HepG2 (cell line): ENCODE measurements at regions not wholly inside any gene's neighbourhood (a gene's known extent, or its start where the extent isn't known, plus 50 kb on each side); places are given as distances from the start of the nearest gene placed in this dataset.

Experiments
- AKNA ChIP-seq: sonication (generic); formaldehyde crosslinking; IDR thresholded peaks from 2 replicates; pipeline ENCODE4 v1.4.0; 2020; ENCODE audit warnings: missing genetic modification reagents, borderline replicate concordance
- DNMT1 ChIP-seq: sonication (generic); formaldehyde crosslinking; IDR thresholded peaks from 2 replicates; pipeline ENCODE4 v1.5.1; 2020; ENCODE audit warnings: mild to moderate bottlenecking, missing genetic modification reagents
- DNMT3B ChIP-seq: conservative IDR thresholded peaks from 2 replicates; pipeline ENCODE4 v1.6.1; 2016; ENCODE audit warnings: missing biosample characterization, control low read depth
- E2F5 ChIP-seq: sonication (generic); formaldehyde crosslinking; conservative IDR thresholded peaks from 2 replicates; pipeline ENCODE4 v1.4.0; 2020; ENCODE audit warnings: missing genetic modification reagents
- GABPB1 ChIP-seq: IDR thresholded peaks from 2 replicates; pipeline ENCODE4 v1.6.1; 2016; ENCODE audit warnings: mild to moderate bottlenecking, missing genetic modification reagents, moderate library complexity, missing compliant biosample characterization
- NR2F6 ChIP-seq, 2 experiments: IDR thresholded peaks; 2 replicates each; pipeline ENCODE4 v1.6.1; 2016; ENCODE audit warnings: antibody characterized with exemption in 1 of 2, mild to moderate bottlenecking in 1 of 2
- POLR2AphosphoS5 ChIP-seq: IDR thresholded peaks from 2 replicates; pipeline ENCODE4 v1.6.1; 2012; ENCODE audit warnings: low read depth, low read length
- PRDM4 ChIP-seq: sonication (generic); formaldehyde crosslinking; IDR thresholded peaks from 2 replicates; pipeline ENCODE4 v1.9.0; 2021; ENCODE audit warnings: missing genetic modification reagents, borderline replicate concordance
- ZNF3 ChIP-seq: IDR thresholded peaks from 2 replicates; pipeline ENCODE4 v1.7.0; 2017; ENCODE audit warnings: inconsistent platforms
- ZNF558 ChIP-seq: sonication (generic); formaldehyde crosslinking; IDR thresholded peaks from 2 replicates; pipeline ENCODE4 v1.9.0; 2022; ENCODE audit warnings: mild to moderate bottlenecking, missing genetic modification reagents, borderline replicate concordance
- TF ChIP-seq, protein P1 (sequence below): sonication (generic); formaldehyde crosslinking; IDR thresholded peaks from 2 replicates; pipeline ENCODE4 v1.5.0; 2020; ENCODE audit warnings: mild to moderate bottlenecking, missing genetic modification reagents, moderate library complexity
- TF ChIP-seq, protein P2 (sequence below): IDR thresholded peaks from 2 replicates; pipeline ENCODE4 v1.6.1; 2012; ENCODE audit warnings: low read depth, low read length, improper control_type of control experiment
- TF ChIP-seq, protein P3 (sequence below): sonication (generic); formaldehyde crosslinking; IDR thresholded peaks from 2 replicates; pipeline ENCODE4 v1.4.0; 2020; ENCODE audit warnings: missing genetic modification reagents

DNA sequence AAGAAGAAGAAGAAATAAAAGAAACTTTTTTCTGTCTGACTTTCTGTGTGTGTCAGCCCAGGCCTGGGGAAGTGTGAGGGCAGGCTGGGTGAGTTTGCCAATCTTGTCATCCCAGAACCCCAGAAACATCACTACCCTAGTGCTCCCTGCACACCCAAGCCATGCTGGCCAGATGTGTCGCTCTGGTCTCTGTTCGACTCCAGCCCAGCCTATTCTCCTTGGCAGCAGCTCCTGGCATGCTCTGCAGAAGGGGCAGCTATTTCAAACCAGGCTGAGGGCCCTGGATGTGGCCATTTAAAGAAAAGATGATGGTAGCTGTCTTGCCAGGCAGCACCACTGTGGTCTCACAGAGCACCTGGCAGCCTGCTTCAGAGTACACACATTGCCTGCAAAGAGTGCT, 334.1 kb downstream of the RPS24 start:
- TF ChIP-seq DNMT1 (CRISPR knock-in tag): no peak
- TF ChIP-seq, protein P1, sequence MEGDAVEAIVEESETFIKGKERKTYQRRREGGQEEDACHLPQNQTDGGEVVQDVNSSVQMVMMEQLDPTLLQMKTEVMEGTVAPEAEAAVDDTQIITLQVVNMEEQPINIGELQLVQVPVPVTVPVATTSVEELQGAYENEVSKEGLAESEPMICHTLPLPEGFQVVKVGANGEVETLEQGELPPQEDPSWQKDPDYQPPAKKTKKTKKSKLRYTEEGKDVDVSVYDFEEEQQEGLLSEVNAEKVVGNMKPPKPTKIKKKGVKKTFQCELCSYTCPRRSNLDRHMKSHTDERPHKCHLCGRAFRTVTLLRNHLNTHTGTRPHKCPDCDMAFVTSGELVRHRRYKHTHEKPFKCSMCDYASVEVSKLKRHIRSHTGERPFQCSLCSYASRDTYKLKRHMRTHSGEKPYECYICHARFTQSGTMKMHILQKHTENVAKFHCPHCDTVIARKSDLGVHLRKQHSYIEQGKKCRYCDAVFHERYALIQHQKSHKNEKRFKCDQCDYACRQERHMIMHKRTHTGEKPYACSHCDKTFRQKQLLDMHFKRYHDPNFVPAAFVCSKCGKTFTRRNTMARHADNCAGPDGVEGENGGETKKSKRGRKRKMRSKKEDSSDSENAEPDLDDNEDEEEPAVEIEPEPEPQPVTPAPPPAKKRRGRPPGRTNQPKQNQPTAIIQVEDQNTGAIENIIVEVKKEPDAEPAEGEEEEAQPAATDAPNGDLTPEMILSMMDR (CRISPR knock-in tag): no peak
- TF ChIP-seq E2F5 (CRISPR knock-in tag): no peak
- TF ChIP-seq, protein P2, sequence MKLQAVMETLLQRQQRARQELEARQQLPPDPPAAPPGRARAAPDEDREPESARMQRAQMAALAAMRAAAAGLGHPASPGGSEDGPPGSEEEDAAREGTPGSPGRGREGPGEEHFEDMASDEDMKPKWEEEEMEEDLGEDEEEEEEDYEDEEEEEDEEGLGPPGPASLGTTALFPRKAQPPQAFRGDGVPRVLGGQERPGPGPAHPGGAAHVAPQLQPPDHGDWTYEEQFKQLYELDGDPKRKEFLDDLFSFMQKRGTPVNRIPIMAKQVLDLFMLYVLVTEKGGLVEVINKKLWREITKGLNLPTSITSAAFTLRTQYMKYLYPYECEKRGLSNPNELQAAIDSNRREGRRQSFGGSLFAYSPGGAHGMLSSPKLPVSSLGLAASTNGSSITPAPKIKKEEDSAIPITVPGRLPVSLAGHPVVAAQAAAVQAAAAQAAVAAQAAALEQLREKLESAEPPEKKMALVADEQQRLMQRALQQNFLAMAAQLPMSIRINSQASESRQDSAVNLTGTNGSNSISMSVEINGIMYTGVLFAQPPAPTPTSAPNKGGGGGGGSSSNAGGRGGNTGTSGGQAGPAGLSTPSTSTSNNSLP: no peak
- TF ChIP-seq NR2F6 (IDR thresholded peaks at IDR 0.05): no peak
- no peak for TF ChIP-seq NR2F6 (CRISPR knock-in tag; IDR thresholded peaks at IDR 0.05)
- TF ChIP-seq, protein P3, sequence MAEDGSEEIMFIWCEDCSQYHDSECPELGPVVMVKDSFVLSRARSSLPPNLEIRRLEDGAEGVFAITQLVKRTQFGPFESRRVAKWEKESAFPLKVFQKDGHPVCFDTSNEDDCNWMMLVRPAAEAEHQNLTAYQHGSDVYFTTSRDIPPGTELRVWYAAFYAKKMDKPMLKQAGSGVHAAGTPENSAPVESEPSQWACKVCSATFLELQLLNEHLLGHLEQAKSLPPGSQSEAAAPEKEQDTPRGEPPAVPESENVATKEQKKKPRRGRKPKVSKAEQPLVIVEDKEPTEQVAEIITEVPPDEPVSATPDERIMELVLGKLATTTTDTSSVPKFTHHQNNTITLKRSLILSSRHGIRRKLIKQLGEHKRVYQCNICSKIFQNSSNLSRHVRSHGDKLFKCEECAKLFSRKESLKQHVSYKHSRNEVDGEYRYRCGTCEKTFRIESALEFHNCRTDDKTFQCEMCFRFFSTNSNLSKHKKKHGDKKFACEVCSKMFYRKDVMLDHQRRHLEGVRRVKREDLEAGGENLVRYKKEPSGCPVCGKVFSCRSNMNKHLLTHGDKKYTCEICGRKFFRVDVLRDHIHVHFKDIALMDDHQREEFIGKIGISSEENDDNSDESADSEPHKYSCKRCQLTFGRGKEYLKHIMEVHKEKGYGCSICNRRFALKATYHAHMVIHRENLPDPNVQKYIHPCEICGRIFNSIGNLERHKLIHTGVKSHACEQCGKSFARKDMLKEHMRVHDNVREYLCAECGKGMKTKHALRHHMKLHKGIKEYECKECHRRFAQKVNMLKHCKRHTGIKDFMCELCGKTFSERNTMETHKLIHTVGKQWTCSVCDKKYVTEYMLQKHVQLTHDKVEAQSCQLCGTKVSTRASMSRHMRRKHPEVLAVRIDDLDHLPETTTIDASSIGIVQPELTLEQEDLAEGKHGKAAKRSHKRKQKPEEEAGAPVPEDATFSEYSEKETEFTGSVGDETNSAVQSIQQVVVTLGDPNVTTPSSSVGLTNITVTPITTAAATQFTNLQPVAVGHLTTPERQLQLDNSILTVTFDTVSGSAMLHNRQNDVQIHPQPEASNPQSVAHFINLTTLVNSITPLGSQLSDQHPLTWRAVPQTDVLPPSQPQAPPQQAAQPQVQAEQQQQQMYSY (CRISPR knock-in tag): no peak
- TF ChIP-seq ZNF558 (CRISPR knock-in tag): no peak
- no peak for TF ChIP-seq GABPB1 (CRISPR knock-in tag)
- no peak for TF ChIP-seq POLR2AphosphoS5
- no peak for TF ChIP-seq ZNF3 (CRISPR knock-in tag)
- TF ChIP-seq PRDM4 (CRISPR knock-in tag): no peak
- no peak for TF ChIP-seq AKNA (CRISPR knock-in tag)
- TF ChIP-seq DNMT3B: no peak
